Smooth muscle cell (in vitro differentiated cells): ENCODE measurements at regions not wholly inside any gene's neighbourhood (a gene's known extent, or its start where the extent isn't known, plus 50 kb on each side); places are given as distances from the start of the nearest gene placed in this dataset.
A peak's percentile ranks its signal among the peaks of the same experiment; 100 is the strongest.

Experiments
- DNase-seq: peaks from one replicate; lab custom pipeline; 2025; ENCODE audit not compliant: unreplicated experiment; lab: John Stamatoyannopoulos, UW
- H2AFZ ChIP-seq: fragments of 200-600 bp; sonication (generic); 2 replicates; pipeline ENCODE4 v1.6.0; 2016; ENCODE audit warnings: antibody characterized with exemption, low read depth, mild to moderate bottlenecking
- H3F3A ChIP-seq: fragments of 200-600 bp; sonication (generic); 2 replicates; pipeline ENCODE4 v1.6.0; 2017; ENCODE audit warnings: antibody characterized with exemption, low read depth
- H3K27ac ChIP-seq: fragments of 200-600 bp; sonication (generic); 2 replicates; pipeline ENCODE4 v1.5.1; 2016; ENCODE audit warnings: low read depth, mild to moderate bottlenecking
- H3K27me3 ChIP-seq: fragments of 200-600 bp; sonication (generic); 2 replicates; pipeline ENCODE4 v1.6.1; 2016; ENCODE audit warnings: low read depth, mild to moderate bottlenecking
- H3K36me3 ChIP-seq: fragments of 200-600 bp; sonication (generic); 2 replicates; pipeline ENCODE4 v1.5.1; 2016; ENCODE audit warnings: low read depth
- H3K4me1 ChIP-seq: fragments of 200-600 bp; sonication (generic); 2 replicates; pipeline ENCODE4 v1.5.1; 2016; ENCODE audit warnings: low read depth
- H3K4me2 ChIP-seq: fragments of 200-600 bp; sonication (generic); 2 replicates; pipeline ENCODE4 v1.6.0; 2016; ENCODE audit warnings: mild to moderate bottlenecking
- H3K4me3 ChIP-seq: fragments of 200-600 bp; sonication (generic); 2 replicates; pipeline ENCODE4 v1.5.1; 2016; ENCODE audit warnings: mild to moderate bottlenecking
- H3K79me2 ChIP-seq: fragments of 200-600 bp; sonication (generic); 2 replicates; pipeline ENCODE4 v1.6.0; 2016; ENCODE audit warnings: low read depth, mild to moderate bottlenecking
- H3K9ac ChIP-seq: fragments of 200-600 bp; sonication (generic); 2 replicates; pipeline ENCODE4 v1.6.0; 2016; ENCODE audit warnings: low read depth
- H3K9me3 ChIP-seq: fragments of 200-600 bp; sonication (generic); replicated peaks from 2 replicates; pipeline ENCODE4 v1.5.1; 2016; ENCODE audit warnings: low read depth
- H4K20me1 ChIP-seq: fragments of 200-600 bp; sonication (generic); 2 replicates; pipeline ENCODE4 v1.6.0; 2016; ENCODE audit warnings: low read depth
- CTCF ChIP-seq: fragments of 200-600 bp; sonication (generic); IDR thresholded peaks from 2 replicates; pipeline ENCODE4 v1.5.1; 2017; ENCODE audit warnings: borderline replicate concordance, mild to moderate bottlenecking, antibody characterized with exemption; ENCODE audit not compliant: insufficient read depth, poor library complexity, severe bottlenecking
- WGBS: methylation state at CpG from one replicate; pipeline ENCODE4 v1.1.7; 2016; ENCODE audit warnings: low lambda C conversion rate; 5-methylcytosine and 5-hydroxymethylcytosine counted together

GRCh38 chr4:53905276-53905940 is 159.0 kb downstream of the CHIC2 start:
- H3K36me3 ChIP-seq, result no peaks in the 10 kb centered on the region
- H3F3A ChIP-seq, result peaks cover 23% of the 10 kb centered on the region
- H3K9me3 ChIP-seq, result no peaks in the 10 kb centered on the region
- peak overlapping the region; percentile 66 for H2AFZ ChIP-seq
- H4K20me1 ChIP-seq, result no peaks in the 10 kb centered on the region
- WGBS, result 27% methylated on average over 7 of the region's 7 CpGs
- no peak for TF ChIP-seq CTCF
- no peaks in the 10 kb centered on the region for H3K79me2 ChIP-seq
- DNase-seq, result no peak
- peak overlapping the region; percentile 82 for H3K4me2 ChIP-seq
- no peaks in the 10 kb centered on the region for H3K27me3 ChIP-seq
- peaks cover 14% of the 10 kb centered on the region for H3K4me1 ChIP-seq
- no peak overlapping the region for H3K9ac ChIP-seq
- peak overlapping the region; percentile 41 for H3K4me3 ChIP-seq
- H3K27ac ChIP-seq, result peak overlapping the region; percentile 91

- Histone ChIP-seq H3K4me1 (peaks cover 12% of the 10 kb centered on the region), H3K27ac (no peak overlapping the region), H2AFZ (no peak overlapping the region), H3K4me3 (no peak overlapping the region), H3K9me3 (no peaks in the 10 kb centered on the region), H3K79me2 (no peaks in the 10 kb centered on the region), H3K27me3 (no peaks in the 10 kb centered on the region), H3K36me3 (no peaks in the 10 kb centered on the region), H3F3A (peaks cover 12% of the 10 kb centered on the region), H3K9ac (no peak overlapping the region), H4K20me1 (no peaks in the 10 kb centered on the region), H3K4me2 (no peak overlapping the region)
- no peak for DNase-seq
- WGBS, result 92% methylated on average over 2 of the region's 2 CpGs
- TF ChIP-seq CTCF, result no peak
These were observed 161.6 kb downstream of the CHIC2 start for GRCh38 chr4:53902786-53903185.

- Histone ChIP-seq H2AFZ (peak overlapping the region; percentile 23), H3K9ac (no peak overlapping the region), H4K20me1 (no peaks in the 10 kb centered on the region), H3K36me3 (no peaks in the 10 kb centered on the region), H3K4me2 (peak overlapping the region; percentile 29), H3F3A (no peaks in the 10 kb centered on the region), H3K9me3 (no peaks in the 10 kb centered on the region), H3K27me3 (no peaks in the 10 kb centered on the region), H3K27ac (no peak overlapping the region), H3K4me1 (no peaks in the 10 kb centered on the region), H3K4me3 (no peak overlapping the region), H3K79me2 (no peaks in the 10 kb centered on the region)
- WGBS, result 90% methylated on average over 3 of the region's 3 CpGs
- no peak for DNase-seq
- no peak for TF ChIP-seq CTCF
These were observed 164.1 kb downstream of the CHIC2 start for GRCh38 chr4:53900271-53900649.

- TF ChIP-seq CTCF, result no peak
- Histone ChIP-seq H3K4me2 (peak overlapping the region; percentile 29), H3F3A (no peaks in the 10 kb centered on the region), H2AFZ (peak overlapping the region; percentile 23), H3K9ac (no peak overlapping the region), H3K27me3 (no peaks in the 10 kb centered on the region), H3K27ac (peak overlapping the region; percentile 18), H3K4me1 (no peaks in the 10 kb centered on the region), H3K4me3 (no peak overlapping the region), H3K9me3 (no peaks in the 10 kb centered on the region), H3K79me2 (no peaks in the 10 kb centered on the region), H4K20me1 (no peaks in the 10 kb centered on the region), H3K36me3 (no peaks in the 10 kb centered on the region)
- DNase-seq, result no peak
- WGBS, result 60% methylated on average over 9 of the region's 9 CpGs
These were observed 164.7 kb downstream of the CHIC2 start for GRCh38 chr4:53899586-53900270.
